Common myeloid progenitor, CD34-positive (primary cell): ENCODE measurements at regions not wholly inside any gene's neighbourhood (a gene's known extent, or its start where the extent isn't known, plus 50 kb on each side); places are given as distances from the start of the nearest gene placed in this dataset.

Source experiments
- CTCF ChIA-PET: fragments of 350-600 bp; sonication (Branson Sonifier 250); formaldehyde crosslinking; loops from one replicate; lab custom pipeline; 2021; ENCODE audit warnings: antibody characterized with exemption; lab: Charles Lee
- POLR2A ChIA-PET: fragments of 350-600 bp; sonication (Branson Sonifier 250); formaldehyde crosslinking; loops from one replicate; lab custom pipeline; 2021; ENCODE audit warnings: antibody characterized with exemption; lab: Charles Lee
- DNase-seq, 3 donors: peaks; one replicate each; pipeline versions ENCODE4 v3.0.0 to v3.0.0-alpha.2; 2013
- H3K27ac ChIP-seq, 2 experiments: 1 replicate in 1 of 2; 2 replicates in 1 of 2; pipeline ENCODE4 v1.7.0; 2013; ENCODE audit warnings: inconsistent platforms in 2 of 2, low read length in 2 of 2, mild to moderate bottlenecking in 2 of 2, low read depth in 1 of 2, moderate library complexity in 1 of 2; ENCODE audit not compliant: severe bottlenecking in 2 of 2, insufficient read depth in 1 of 2, poor library complexity in 1 of 2
- H3K27me3 ChIP-seq, 5 experiments: replicated peaks in 2 of 5; 1 replicate in 3 of 5; 2 replicates in 2 of 5; pipeline versions ENCODE4 v1.6.1 to v1.7.0; 2013; ENCODE audit warnings: low read length in 4 of 5, mild to moderate bottlenecking in 2 of 5, moderate library complexity in 2 of 5, inconsistent platforms in 1 of 5; ENCODE audit not compliant: insufficient read depth in 5 of 5, control insufficient read depth in 4 of 5
- H3K36me3 ChIP-seq, 4 experiments: 1 replicate in 2 of 4; 2 replicates in 2 of 4; pipeline versions ENCODE4 v1.6.1 to v1.7.0; 2013; ENCODE audit warnings: low read length in 3 of 4, control low read depth in 1 of 4, mild to moderate bottlenecking in 1 of 4; ENCODE audit not compliant: control insufficient read depth in 4 of 4, insufficient read depth in 4 of 4
- H3K4me1 ChIP-seq, 4 experiments: 1 replicate in 3 of 4; 2 replicates in 1 of 4; pipeline versions ENCODE4 v1.6.1 to v1.7.1; 2013; ENCODE audit warnings: low read length in 3 of 4, mild to moderate bottlenecking in 3 of 4, control low read depth in 1 of 4, inconsistent platforms in 1 of 4, moderate library complexity in 1 of 4; ENCODE audit not compliant: control insufficient read depth in 4 of 4, insufficient read depth in 4 of 4; ENCODE audit errors: control extremely low read depth in 1 of 4
- H3K4me3 ChIP-seq, 7 experiments: 1 replicate in 4 of 7; 2 replicates in 3 of 7; pipeline versions ENCODE4 v1.5.1 to v1.7.0; 2013; ENCODE audit warnings: mild to moderate bottlenecking in 7 of 7, low read length in 6 of 7, moderate library complexity in 6 of 7, inconsistent platforms in 2 of 7, low read depth in 2 of 7, control low read depth in 1 of 7; ENCODE audit not compliant: insufficient read depth in 4 of 7, control insufficient read depth in 1 of 7; ENCODE audit errors: extremely low read depth in 1 of 7
- H3K9me3 ChIP-seq, 5 experiments: 1 replicate in 4 of 5; 2 replicates in 1 of 5; pipeline versions ENCODE4 v1.6.1 to v1.7.1; 2013; ENCODE audit warnings: low read length in 4 of 5, mild to moderate bottlenecking in 2 of 5, inconsistent platforms in 1 of 5, low read depth in 1 of 5, moderate library complexity in 1 of 5; ENCODE audit not compliant: control insufficient read depth in 4 of 5, insufficient read depth in 2 of 5; ENCODE audit errors: control extremely low read depth in 1 of 5
- WGBS: methylation state at CpG from one replicate; pipeline ENCODE4 v1.1.5; 2013; ENCODE audit not compliant: insufficient coverage; 5-methylcytosine and 5-hydroxymethylcytosine counted together

- no peak overlapping the region for H3K27ac ChIP-seq
- peaks cover 0 to 7% (median 3%) of the 10 kb centered on the region in 4 experiments for H3K4me1 ChIP-seq
- peaks cover 0 to 27% (median 12%) of the 10 kb centered on the region in 5 experiments for H3K27me3 ChIP-seq
- H3K4me3 ChIP-seq, result no peak overlapping the region
- CTCF ChIA-PET, result no interaction called here
- H3K9me3 ChIP-seq, result no peaks in the 10 kb centered on the region
- POLR2A ChIA-PET, result no interaction called here
- H3K36me3 ChIP-seq, result no peaks in the 10 kb centered on the region
- no peak for DNase-seq
- WGBS, result 60% methylated on average over 1 of the region's 5 CpGs
These were observed 88.5 kb downstream of the ZNF621 start for GRCh38 chr3:40613306-40613705.

- ChIA-PET POLR2A (no interaction called here), CTCF (no interaction called here)
- Histone ChIP-seq H3K36me3 (no peaks in the 10 kb centered on the region), H3K4me1 (peaks cover 0 to 7% (median 3%) of the 10 kb centered on the region in 4 experiments), H3K27ac (no peak overlapping the region), H3K9me3 (no peaks in the 10 kb centered on the region), H3K4me3 (peak overlapping the region in 5 of 7 experiments; percentile 21 to 55 (median 42)), H3K27me3 (peaks cover 0 to 27% (median 13%) of the 10 kb centered on the region in 5 experiments)
- peak in 2 of 3 donors; percentile 22 to 43 for DNase-seq
- WGBS, result 15% methylated on average over 33 of the region's 33 CpGs
These were observed 90.6 kb downstream of the ZNF621 start for GRCh38 chr3:40615110-40615915.

- peaks cover 0 to 27% (median 13%) of the 10 kb centered on the region in 5 experiments for H3K27me3 ChIP-seq
- peaks cover 0 to 7% (median 3%) of the 10 kb centered on the region in 4 experiments for H3K4me1 ChIP-seq
- WGBS, result 90% methylated on average over 13 of the region's 16 CpGs
- no peaks in the 10 kb centered on the region for H3K9me3 ChIP-seq
- H3K27ac ChIP-seq, result no peak overlapping the region
- H3K36me3 ChIP-seq, result no peaks in the 10 kb centered on the region
- peak overlapping the region in 3 of 7 experiments; percentile 42 to 55 (median 54) for H3K4me3 ChIP-seq
- peak in 2 of 3 donors; percentile 15 to 41 for DNase-seq
- ChIA-PET CTCF (no interaction called here), POLR2A (no interaction called here)
These were observed 91.4 kb downstream of the ZNF621 start for GRCh38 chr3:40615918-40616819.

- POLR2A ChIA-PET, result no interaction called here
- peaks cover 0 to 7% (median 3%) of the 10 kb centered on the region in 4 experiments for H3K4me1 ChIP-seq
- CTCF ChIA-PET, result no interaction called here
- WGBS, result 90% methylated on average over 1 of the region's 3 CpGs
- H3K27ac ChIP-seq, result no peak overlapping the region
- H3K36me3 ChIP-seq, result no peaks in the 10 kb centered on the region
- peaks cover 0 to 1% (median 0%) of the 10 kb centered on the region in 5 experiments for H3K9me3 ChIP-seq
- no peak overlapping the region for H3K4me3 ChIP-seq
- no peak for DNase-seq
- H3K27me3 ChIP-seq, result peaks cover 0 to 27% (median 13%) of the 10 kb centered on the region in 5 experiments
These were observed 92.3 kb downstream of the ZNF621 start for GRCh38 chr3:40617084-40617483.

DNA sequence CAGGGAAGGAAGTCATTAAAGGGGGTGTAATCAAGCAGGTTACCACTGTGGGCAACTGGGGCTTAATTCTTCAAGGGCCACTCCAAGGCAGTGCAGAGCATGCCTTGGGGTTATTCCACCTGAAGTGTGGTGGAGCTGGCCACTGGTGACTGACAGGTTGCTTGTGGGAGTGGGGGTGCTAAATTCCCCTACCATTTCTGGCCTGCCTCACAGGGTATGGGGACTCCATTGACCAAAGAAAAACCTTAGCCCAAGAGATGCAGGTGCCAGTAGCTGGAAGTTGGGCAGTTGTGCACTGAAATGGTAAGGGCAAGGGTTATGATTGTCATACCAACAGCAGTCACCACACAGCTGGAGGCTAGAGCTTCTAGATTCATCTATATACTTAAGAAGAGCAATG is 93.4 kb downstream of the ZNF621 start:
- peaks cover 0 to 27% (median 13%) of the 10 kb centered on the region in 5 experiments for H3K27me3 ChIP-seq
- ChIA-PET POLR2A (no interaction called here), CTCF (interaction anchor here (0.6 kb wide), 1 partner anchor 584 kb away, joined by 3 read pairs; no protein-coding TSS in a partner anchor)
- H3K9me3 ChIP-seq, result peaks cover 0 to 1% (median 0%) of the 10 kb centered on the region in 5 experiments
- no peaks in the 10 kb centered on the region for H3K36me3 ChIP-seq
- no peak overlapping the region for H3K27ac ChIP-seq
- H3K4me3 ChIP-seq, result no peak overlapping the region
- DNase-seq, result no peak
- H3K4me1 ChIP-seq, result peaks cover 0 to 7% (median 3%) of the 10 kb centered on the region in 4 experiments

DNA sequence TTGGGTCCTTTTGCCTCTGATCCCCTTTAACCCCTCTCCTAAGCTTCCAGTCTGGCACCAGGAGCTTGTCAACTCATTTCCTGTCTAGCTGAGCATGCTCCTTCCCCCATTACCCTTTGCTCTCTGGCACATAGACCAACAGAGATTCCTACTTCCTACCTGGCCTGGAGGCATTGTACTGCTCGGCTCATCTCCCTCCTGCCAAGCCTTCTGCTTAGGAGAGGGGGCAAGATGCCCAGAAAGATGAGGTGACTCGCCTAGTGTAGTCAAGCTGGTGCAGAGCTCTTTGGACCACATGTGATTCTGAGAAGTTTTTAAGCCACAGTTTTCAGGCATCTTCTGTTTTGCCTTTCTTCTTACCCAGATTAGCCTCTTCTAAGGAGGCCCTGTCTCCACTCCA is 95.4 kb downstream of the ZNF621 start:
- Histone ChIP-seq H3K9me3 (peaks cover 0 to 19% (median 11%) of the 10 kb centered on the region in 5 experiments), H3K4me1 (peaks cover 0 to 14% (median 4%) of the 10 kb centered on the region in 4 experiments), H3K4me3 (no peak overlapping the region), H3K27ac (no peak overlapping the region), H3K36me3 (no peaks in the 10 kb centered on the region), H3K27me3 (peaks cover 0 to 18% (median 8%) of the 10 kb centered on the region in 5 experiments)
- WGBS, result 100% methylated on average over 1 of the region's 2 CpGs
- ChIA-PET CTCF (interaction anchor here (1.4 kb wide), 1 partner anchor 15 kb away, joined by 3 read pairs; no protein-coding TSS in a partner anchor), POLR2A (no interaction called here)
- DNase-seq, result peak in 1 of 3 donors; percentile 4
